Fibroblast of the aortic adventitia (primary cell): ENCODE measurements at regions not wholly inside any gene's neighbourhood (a gene's known extent, or its start where the extent isn't known, plus 50 kb on each side); places are given as distances from the start of the nearest gene placed in this dataset.

ENCODE experiments used
- DNase-seq: peaks from one replicate; pipeline ENCODE4 v3.0.0-alpha.2; 2010; ENCODE audit warnings: low read depth
- H3K4me3 ChIP-seq: 2 replicates; pipeline ENCODE4 v1.5.1; 2011; ENCODE audit warnings: low read depth, mild to moderate bottlenecking, control low read depth, low read length, moderate library complexity
- CTCF ChIP-seq: IDR thresholded peaks from 2 replicates; pipeline ENCODE4 v1.5.1; 2011; ENCODE audit warnings: mild to moderate bottlenecking, low read length, control low read depth, inconsistent platforms; ENCODE audit not compliant: insufficient read depth

GRCh38 chr10:124287071-124287685 lies 131.5 kb downstream of the OAT start:
- DNase-seq, result no peak
- no peak overlapping the region for H3K4me3 ChIP-seq

GRCh38 chr10:124286621-124287020 lies 132.1 kb downstream of the OAT start:
- TF ChIP-seq CTCF, result no peak
- no peak overlapping the region for H3K4me3 ChIP-seq
- no peak for DNase-seq

More at GRCh38 chr10:124287071-124287685, 131.5 kb downstream of the OAT start:
- TF ChIP-seq CTCF, result no peak

GRCh38 chr10:124285587-124286527 lies 132.9 kb downstream of the OAT start:
- H3K4me3 ChIP-seq, result no peak overlapping the region
- TF ChIP-seq CTCF, result no peak
- peak; percentile 7 for DNase-seq

- no peak for DNase-seq
- no peak overlapping the region for H3K4me3 ChIP-seq
- TF ChIP-seq CTCF, result no peak
Measured at GRCh38 chr10:124283949-124284250, 134.8 kb downstream of the OAT start.

GRCh38 chr10:124283215-124283948 lies 135.3 kb downstream of the OAT start:
- DNase-seq, result no peak
- TF ChIP-seq CTCF, result no peak
- no peak overlapping the region for H3K4me3 ChIP-seq

- TF ChIP-seq CTCF, result no peak
- DNase-seq, result no peak
- H3K4me3 ChIP-seq, result no peak overlapping the region
Measured at GRCh38 chr10:124282326-124282725, 136.4 kb downstream of the OAT start.
